Right atrium auricular region (tissue), 2 donors: ENCODE measurements at regions not wholly inside any gene's neighbourhood (a gene's known extent, or its start where the extent isn't known, plus 50 kb on each side); places are given as distances from the start of the nearest gene placed in this dataset.

Source experiments
- DNase-seq: peaks from one replicate; pipeline ENCODE4 v3.0.0-alpha.2; 2019; ENCODE audit warnings: low spot score
- H3K27ac ChIP-seq, 2 donors: fragments of 200-600 bp; sonication (generic); 1 replicate in 1 of 2; 2 replicates in 1 of 2; pipeline ENCODE4 v1.5.1; 2016 to 2019
- H3K27me3 ChIP-seq, 2 donors: fragments of 200-600 bp; sonication (generic); one replicate each; pipeline versions ENCODE4 v1.5.1 to v1.6.0; 2017 to 2019
- H3K36me3 ChIP-seq: fragments of 200-600 bp; sonication (generic); one replicate; pipeline ENCODE4 v1.5.1; 2016
- H3K4me1 ChIP-seq, 2 donors: fragments of 200-600 bp; sonication (generic); one replicate each; pipeline versions ENCODE4 v1.5.1 to v1.6.0; 2017 to 2019
- H3K4me3 ChIP-seq, 2 donors: fragments of 200-600 bp; sonication (generic); 1 replicate in 1 of 2; 2 replicates in 1 of 2; pipeline ENCODE4 v1.5.1; 2017 to 2019; ENCODE audit warnings: mild to moderate bottlenecking in 1 of 2, moderate library complexity in 1 of 2
- H3K9me3 ChIP-seq, 2 donors: fragments of 200-600 bp; sonication (generic); one replicate each; pipeline ENCODE4 v1.5.1; 2019
- TF ChIP-seq, protein P1 (sequence below), 2 donors: fragments of 200-600 bp; sonication (generic); IDR thresholded peaks; one replicate each; pipeline ENCODE4 v1.5.1; 2019; ENCODE audit warnings: antibody characterized with exemption in 2 of 2

GRCh38 chr9:129506892-129507291, 114.0 kb downstream of the C9orf50 start:
- Histone ChIP-seq H3K9me3 (no peaks in the 10 kb centered on the region), H3K27ac (no peak overlapping the region), H3K4me3 (no peak overlapping the region), H3K4me1 (peaks cover 0 to 4% of the 10 kb centered on the region in 2 donors), H3K36me3 (peaks cover 7% of the 10 kb centered on the region), H3K27me3 (no peaks in the 10 kb centered on the region)
- no peak for DNase-seq
- TF ChIP-seq, protein P1, sequence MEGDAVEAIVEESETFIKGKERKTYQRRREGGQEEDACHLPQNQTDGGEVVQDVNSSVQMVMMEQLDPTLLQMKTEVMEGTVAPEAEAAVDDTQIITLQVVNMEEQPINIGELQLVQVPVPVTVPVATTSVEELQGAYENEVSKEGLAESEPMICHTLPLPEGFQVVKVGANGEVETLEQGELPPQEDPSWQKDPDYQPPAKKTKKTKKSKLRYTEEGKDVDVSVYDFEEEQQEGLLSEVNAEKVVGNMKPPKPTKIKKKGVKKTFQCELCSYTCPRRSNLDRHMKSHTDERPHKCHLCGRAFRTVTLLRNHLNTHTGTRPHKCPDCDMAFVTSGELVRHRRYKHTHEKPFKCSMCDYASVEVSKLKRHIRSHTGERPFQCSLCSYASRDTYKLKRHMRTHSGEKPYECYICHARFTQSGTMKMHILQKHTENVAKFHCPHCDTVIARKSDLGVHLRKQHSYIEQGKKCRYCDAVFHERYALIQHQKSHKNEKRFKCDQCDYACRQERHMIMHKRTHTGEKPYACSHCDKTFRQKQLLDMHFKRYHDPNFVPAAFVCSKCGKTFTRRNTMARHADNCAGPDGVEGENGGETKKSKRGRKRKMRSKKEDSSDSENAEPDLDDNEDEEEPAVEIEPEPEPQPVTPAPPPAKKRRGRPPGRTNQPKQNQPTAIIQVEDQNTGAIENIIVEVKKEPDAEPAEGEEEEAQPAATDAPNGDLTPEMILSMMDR (IDR thresholded peaks at IDR 0.05): no peak

- H3K36me3 ChIP-seq: peaks cover 7% of the 10 kb centered on the region
- no peak overlapping the region for H3K4me3 ChIP-seq
- no peaks in the 10 kb centered on the region for H3K9me3 ChIP-seq
- no peaks in the 10 kb centered on the region for H3K27me3 ChIP-seq
- TF ChIP-seq, protein P1 (IDR thresholded peaks at IDR 0.05): no peak
- H3K27ac ChIP-seq: no peak overlapping the region
- peaks cover 0 to 7% of the 10 kb centered on the region in 2 donors for H3K4me1 ChIP-seq
- DNase-seq: no peak
Measured at GRCh38 chr9:129506041-129506440, 114.9 kb downstream of the C9orf50 start.

GRCh38 chr9:129505270-129505902, 115.5 kb downstream of the C9orf50 start:
- H3K27ac ChIP-seq: no peak overlapping the region
- no peak for DNase-seq

GRCh38 chr9:129504404-129504803, 116.5 kb downstream of the C9orf50 start:
- peaks cover 0 to 24% of the 10 kb centered on the region in 2 donors for H3K4me1 ChIP-seq
- no peak overlapping the region for H3K27ac ChIP-seq
- no peak overlapping the region for H3K4me3 ChIP-seq
- H3K27me3 ChIP-seq: no peaks in the 10 kb centered on the region
- peaks cover 7% of the 10 kb centered on the region for H3K36me3 ChIP-seq
- no peaks in the 10 kb centered on the region for H3K9me3 ChIP-seq
- TF ChIP-seq, protein P1 (IDR thresholded peaks at IDR 0.05): no peak
- DNase-seq: no peak

More at GRCh38 chr9:129505270-129505902, 115.5 kb downstream of the C9orf50 start:
- Histone ChIP-seq H3K9me3 (no peaks in the 10 kb centered on the region), H3K4me3 (no peak overlapping the region), H3K27me3 (no peaks in the 10 kb centered on the region), H3K36me3 (peaks cover 7% of the 10 kb centered on the region), H3K4me1 (peaks cover 0 to 14% of the 10 kb centered on the region in 2 donors)
- TF ChIP-seq, protein P1 (IDR thresholded peaks at IDR 0.05): no peak

- no peak for DNase-seq
- no peaks in the 10 kb centered on the region for H3K9me3 ChIP-seq
- no peak overlapping the region for H3K27ac ChIP-seq
- peaks cover 0 to 49% of the 10 kb centered on the region in 2 donors for H3K4me1 ChIP-seq
- TF ChIP-seq, protein P1 (IDR thresholded peaks at IDR 0.05): no peak
- no peak overlapping the region for H3K4me3 ChIP-seq
- H3K36me3 ChIP-seq: peaks cover 7% of the 10 kb centered on the region
- H3K27me3 ChIP-seq: no peaks in the 10 kb centered on the region
Measured at GRCh38 chr9:129501771-129502319, 119.1 kb downstream of the C9orf50 start.
